ENCODE measurements at regions not wholly inside any gene's neighbourhood (a gene's known extent, or its start where the extent isn't known, plus 50 kb on each side); places are given as distances from the start of the nearest gene placed in this dataset.

DNA sequence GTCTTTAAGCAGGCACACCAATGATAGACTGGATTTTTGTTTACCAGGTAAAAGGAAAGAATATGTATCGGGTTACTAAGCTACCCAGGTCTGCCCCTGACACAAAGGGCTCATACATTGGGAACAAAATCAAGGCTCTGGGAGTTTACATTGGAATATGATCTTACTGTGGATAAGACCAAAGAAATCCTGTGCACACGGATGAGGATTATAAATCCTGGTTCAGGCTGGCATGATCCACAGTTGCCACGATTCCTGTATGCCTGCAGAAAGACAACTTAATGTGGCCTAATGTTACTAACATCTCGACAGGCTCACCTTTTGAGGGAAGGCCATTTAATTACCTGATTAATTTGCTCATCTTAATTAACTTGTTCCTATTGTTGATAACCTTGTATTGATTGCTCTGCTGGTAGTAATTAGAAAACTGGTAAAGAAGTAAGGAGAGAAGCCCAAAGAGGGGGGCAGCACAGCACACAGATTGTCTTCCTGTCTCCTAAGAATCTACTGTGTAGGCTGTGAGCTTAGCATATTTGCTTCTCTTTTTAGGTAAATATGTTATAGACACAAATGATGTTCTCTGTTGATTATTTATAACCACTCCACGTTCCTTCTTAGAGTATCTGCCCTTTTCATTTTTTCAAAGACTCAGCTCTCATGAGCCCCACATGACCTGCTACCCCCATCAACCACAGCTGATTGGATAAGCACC lies 51.0 kb upstream of the TOX3 start:
- no peak for DNase-seq (ENCODE audit: low spot score in 2 of 2)
- FAIRE-seq, result no peak

- DNase-seq (ENCODE audit: low spot score in 2 of 2) (no peak), FAIRE-seq (no peak)
Observed at GRCh38 chr16:52597073-52597771, 50.3 kb upstream of the TOX3 start.
